Liver (tissue), 8 donors: ENCODE measurements at regions not wholly inside any gene's neighbourhood (a gene's known extent, or its start where the extent isn't known, plus 50 kb on each side); places are given as distances from the start of the nearest gene placed in this dataset.

ENCODE experiments used
- DNase-seq: peaks from one replicate; pipeline ENCODE4 v3.0.0-alpha.2; 2017; ENCODE audit warnings: low spot score
- H3K27ac ChIP-seq, 2 donors: one replicate each; pipeline ENCODE4 v1.7.0; 2013; ENCODE audit warnings: inconsistent platforms in 2 of 2, low read length in 2 of 2, control low read depth in 1 of 2, low read depth in 1 of 2, mild to moderate bottlenecking in 1 of 2
- H3K27me3 ChIP-seq, 4 donors: one replicate each; pipeline versions ENCODE4 v1.6.1 to v1.7.0; 2013; ENCODE audit warnings: low read length in 3 of 4, inconsistent platforms in 1 of 4, mild to moderate bottlenecking in 1 of 4, moderate library complexity in 1 of 4; ENCODE audit not compliant: control insufficient read depth in 4 of 4, insufficient read depth in 4 of 4
- H3K36me3 ChIP-seq, 4 donors: one replicate each; pipeline versions ENCODE4 v1.6.1 to v1.7.0; 2013; ENCODE audit warnings: low read length in 3 of 4, mild to moderate bottlenecking in 3 of 4, low read depth in 1 of 4, moderate library complexity in 1 of 4; ENCODE audit not compliant: control insufficient read depth in 4 of 4, insufficient read depth in 3 of 4
- H3K4me1 ChIP-seq, 4 donors: one replicate each; pipeline versions ENCODE4 v1.6.1 to v1.7.0; 2013; ENCODE audit warnings: low read length in 3 of 4, mild to moderate bottlenecking in 3 of 4, moderate library complexity in 1 of 4; ENCODE audit not compliant: control insufficient read depth in 4 of 4, insufficient read depth in 4 of 4
- H3K4me3 ChIP-seq, 3 donors: one replicate each; pipeline versions ENCODE4 v1.6.1 to v1.7.0; 2013; ENCODE audit warnings: low read length in 3 of 3, control low read depth in 1 of 3, low read depth in 1 of 3, mild to moderate bottlenecking in 1 of 3
- H3K9ac ChIP-seq, 2 donors: one replicate each; pipeline ENCODE4 v1.7.0; 2013; ENCODE audit warnings: low read length in 2 of 2, mild to moderate bottlenecking in 2 of 2, moderate library complexity in 2 of 2, control low read depth in 1 of 2, low read depth in 1 of 2
- H3K9me3 ChIP-seq, 4 donors: one replicate each; pipeline versions ENCODE4 v1.6.1 to v1.7.0; 2013; ENCODE audit warnings: low read length in 3 of 4; ENCODE audit not compliant: control insufficient read depth in 4 of 4
- ATF3 ChIP-seq: IDR thresholded peaks from 2 replicates; pipeline ENCODE4 v1.6.1; 2016; ENCODE audit warnings: antibody characterized with exemption
- CTCF ChIP-seq: fragments of 150-350 bp; IDR thresholded peaks from 2 replicates; pipeline ENCODE4 v1.5.1; 2017; ENCODE audit warnings: improper control_type of control experiment, low read depth, low read length; ENCODE audit not compliant: missing input control
- FOXA1 ChIP-seq: IDR thresholded peaks from 2 replicates; pipeline ENCODE4 v1.6.1; 2016; ENCODE audit warnings: antibody characterized with exemption
- FOXA2 ChIP-seq: IDR thresholded peaks from 2 replicates; pipeline ENCODE4 v1.6.1; 2016; ENCODE audit warnings: antibody characterized with exemption
- HNF4A ChIP-seq, 2 donors: conservative IDR thresholded peaks; 2 replicates each; pipeline ENCODE4 v1.6.1; 2016; ENCODE audit warnings: antibody characterized with exemption in 2 of 2, mild to moderate bottlenecking in 2 of 2
- HNF4G ChIP-seq: IDR thresholded peaks from 2 replicates; pipeline ENCODE4 v1.6.1; 2016; ENCODE audit warnings: antibody characterized with exemption
- JUND ChIP-seq, 2 donors: IDR thresholded peaks; 2 replicates each; pipeline ENCODE4 v1.6.1; 2016; ENCODE audit warnings: antibody characterized with exemption in 2 of 2
- MAX ChIP-seq: IDR thresholded peaks from 2 replicates; pipeline ENCODE4 v1.6.1; 2016; ENCODE audit warnings: antibody characterized with exemption
- NR2F2 ChIP-seq: IDR thresholded peaks from 2 replicates; pipeline ENCODE4 v1.6.1; 2016; ENCODE audit warnings: antibody characterized with exemption
- RAD21 ChIP-seq, 2 donors: IDR thresholded peaks; 2 replicates each; pipeline ENCODE4 v1.6.1; 2016; ENCODE audit warnings: antibody characterized with exemption in 2 of 2, mild to moderate bottlenecking in 2 of 2
- REST ChIP-seq: IDR thresholded peaks from 2 replicates; pipeline ENCODE4 v1.6.1; 2016; ENCODE audit warnings: antibody characterized with exemption, mild to moderate bottlenecking
- RXRA ChIP-seq, 2 donors: IDR thresholded peaks; 2 replicates each; pipeline ENCODE4 v1.6.1; 2017 to 2018; ENCODE audit warnings: antibody characterized with exemption in 2 of 2, mild to moderate bottlenecking in 1 of 2
- TAF1 ChIP-seq: conservative IDR thresholded peaks from 2 replicates; pipeline ENCODE4 v1.6.1; 2016; ENCODE audit warnings: antibody characterized with exemption, mild to moderate bottlenecking
- YY1 ChIP-seq: IDR thresholded peaks from 2 replicates; pipeline ENCODE4 v1.6.1; 2016; ENCODE audit warnings: antibody characterized with exemption, mild to moderate bottlenecking
- ZBTB33 ChIP-seq: IDR thresholded peaks from 2 replicates; pipeline ENCODE4 v1.6.1; 2016; ENCODE audit warnings: antibody characterized with exemption
- WGBS: extraction: QIAGEN DNeasy Blood & Tissue Kit; methylation state at CpG from one replicate; pipeline ENCODE4 v1.1.7; 2013; 5-methylcytosine and 5-hydroxymethylcytosine counted together
- donor health status: healthy.
- donor health status: healthy.
- donor health status: healthy.
- donor health status: healthy.
- donor health status: healthy.

- no peak overlapping the region for H3K27ac ChIP-seq
- H3K9ac ChIP-seq: no peak overlapping the region
- H3K4me3 ChIP-seq: no peak overlapping the region
- H3K27me3 ChIP-seq: peaks cover 0 to 3% (median 0%) of the 10 kb centered on the region in 4 donors
- H3K36me3 ChIP-seq: no peaks in the 10 kb centered on the region
- DNase-seq: no peak
- H3K4me1 ChIP-seq: no peaks in the 10 kb centered on the region
- TF ChIP-seq CTCF: no peak
- no peak for TF ChIP-seq ZBTB33
- no peak for TF ChIP-seq HNF4A (conservative IDR thresholded peaks at IDR 0.05)
- TF ChIP-seq RAD21 (IDR thresholded peaks at IDR 0.05): no peak
- no peak for TF ChIP-seq YY1
- no peak for TF ChIP-seq REST
- TF ChIP-seq TAF1: no peak
- H3K9me3 ChIP-seq: no peaks in the 10 kb centered on the region
- WGBS: 81% methylated on average over 14 of the region's 14 CpGs
Measured at GRCh38 chr2:10992023-10992791, 80.5 kb downstream of the KCNF1 start.

- Histone ChIP-seq H3K27me3 (peaks cover 0 to 3% (median 0%) of the 10 kb centered on the region in 4 donors), H3K9me3 (no peaks in the 10 kb centered on the region), H3K36me3 (no peaks in the 10 kb centered on the region), H3K4me3 (no peak overlapping the region), H3K9ac (no peak overlapping the region), H3K27ac (no peak overlapping the region), H3K4me1 (no peaks in the 10 kb centered on the region)
- WGBS: 72% methylated on average over 8 of the region's 8 CpGs
- no peak for DNase-seq
- TF ChIP-seq RAD21 (IDR thresholded peaks at IDR 0.05): no peak
- no peak for TF ChIP-seq ATF3
- TF ChIP-seq JUND (IDR thresholded peaks at IDR 0.05): no peak
- no peak for TF ChIP-seq ZBTB33
- TF ChIP-seq MAX: no peak
- TF ChIP-seq HNF4A (conservative IDR thresholded peaks at IDR 0.05): no peak
- no peak for TF ChIP-seq RXRA (IDR thresholded peaks at IDR 0.05)
- TF ChIP-seq YY1: no peak
- no peak for TF ChIP-seq CTCF
- TF ChIP-seq NR2F2: no peak
- no peak for TF ChIP-seq FOXA2
- no peak for TF ChIP-seq TAF1
- no peak for TF ChIP-seq HNF4G
- no peak for TF ChIP-seq FOXA1
Measured at GRCh38 chr2:10993001-10993481, 81.3 kb downstream of the KCNF1 start.
